MV-4-11 (cell line): ENCODE measurements at regions not wholly inside any gene's neighbourhood (a gene's known extent, or its start where the extent isn't known, plus 50 kb on each side); places are given as distances from the start of the nearest gene placed in this dataset.
"Not testable (repeated sequence)": the region's sequence is repeated elsewhere in the genome, so short reads cannot be mapped to it uniquely, and the experiment has no call there.

Experiments used
- DNase-seq: peaks from one replicate; lab custom pipeline; 2025; lab: John Stamatoyannopoulos, UW

DNA sequence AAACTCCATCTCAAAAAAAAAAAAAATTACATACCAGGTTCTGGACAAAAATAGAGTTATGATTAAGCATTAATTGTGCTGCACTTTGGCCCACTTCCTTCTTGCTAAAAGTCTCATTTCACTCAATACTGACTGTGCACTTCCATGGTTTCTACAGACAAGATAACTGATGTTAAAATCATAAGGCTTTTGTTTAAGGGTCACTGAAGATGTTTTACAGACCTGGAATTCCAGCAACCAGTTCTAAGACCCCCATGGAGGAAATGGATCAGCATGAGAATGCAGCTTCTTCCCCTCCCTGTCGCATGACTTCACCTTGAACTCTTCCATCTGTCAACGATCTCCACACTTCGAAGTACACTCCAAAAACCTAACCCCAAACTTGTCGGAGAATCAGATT lies 1191.8 kb upstream of the AUTS2 start:
- DNase-seq: no peak

- no peak for DNase-seq
Observed at GRCh38 chr7:68407460-68407859, 1190.8 kb upstream of the AUTS2 start.

DNA sequence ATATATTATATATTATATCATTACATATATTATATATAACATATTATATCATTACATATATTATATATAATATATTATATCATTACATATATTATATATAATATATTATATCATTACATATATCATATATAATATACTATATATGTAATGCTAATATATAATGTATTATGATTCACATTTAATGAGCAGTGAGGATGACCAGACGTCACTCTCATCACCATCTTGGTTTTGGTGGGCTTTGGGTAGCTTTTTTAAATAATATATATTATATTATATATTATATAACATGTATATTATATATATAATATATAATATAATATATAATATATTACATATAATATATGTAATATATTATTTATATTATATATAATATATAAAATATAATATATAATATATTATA lies 1189.4 kb upstream of the AUTS2 start:
- no peak for DNase-seq

- DNase-seq: no peak
Observed at GRCh38 chr7:68409851-68410250, 1188.4 kb upstream of the AUTS2 start.

- DNase-seq: not testable (repeated sequence)
Observed at GRCh38 chr7:68410693-68411092, 1187.6 kb upstream of the AUTS2 start.

DNA sequence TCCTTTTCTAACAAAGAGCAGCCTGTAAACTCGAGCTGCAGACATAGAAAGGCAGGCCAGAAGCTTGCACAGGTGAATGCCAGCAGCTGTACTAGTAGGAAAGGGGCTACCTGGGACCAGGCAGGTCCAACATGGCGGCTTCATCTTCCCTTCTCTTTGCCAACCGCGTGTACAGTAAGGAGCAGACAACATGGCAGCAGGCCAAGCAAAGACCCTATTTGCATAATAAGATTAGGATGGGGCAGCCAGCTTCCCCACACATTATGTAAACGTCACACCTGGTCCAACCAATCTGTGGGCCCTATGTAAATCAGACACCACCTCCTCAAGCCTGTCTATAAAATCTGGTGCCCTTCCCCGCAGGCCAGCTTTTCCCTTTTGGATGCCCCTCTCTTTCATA lies 1186.5 kb upstream of the AUTS2 start:
- DNase-seq: no peak

DNA sequence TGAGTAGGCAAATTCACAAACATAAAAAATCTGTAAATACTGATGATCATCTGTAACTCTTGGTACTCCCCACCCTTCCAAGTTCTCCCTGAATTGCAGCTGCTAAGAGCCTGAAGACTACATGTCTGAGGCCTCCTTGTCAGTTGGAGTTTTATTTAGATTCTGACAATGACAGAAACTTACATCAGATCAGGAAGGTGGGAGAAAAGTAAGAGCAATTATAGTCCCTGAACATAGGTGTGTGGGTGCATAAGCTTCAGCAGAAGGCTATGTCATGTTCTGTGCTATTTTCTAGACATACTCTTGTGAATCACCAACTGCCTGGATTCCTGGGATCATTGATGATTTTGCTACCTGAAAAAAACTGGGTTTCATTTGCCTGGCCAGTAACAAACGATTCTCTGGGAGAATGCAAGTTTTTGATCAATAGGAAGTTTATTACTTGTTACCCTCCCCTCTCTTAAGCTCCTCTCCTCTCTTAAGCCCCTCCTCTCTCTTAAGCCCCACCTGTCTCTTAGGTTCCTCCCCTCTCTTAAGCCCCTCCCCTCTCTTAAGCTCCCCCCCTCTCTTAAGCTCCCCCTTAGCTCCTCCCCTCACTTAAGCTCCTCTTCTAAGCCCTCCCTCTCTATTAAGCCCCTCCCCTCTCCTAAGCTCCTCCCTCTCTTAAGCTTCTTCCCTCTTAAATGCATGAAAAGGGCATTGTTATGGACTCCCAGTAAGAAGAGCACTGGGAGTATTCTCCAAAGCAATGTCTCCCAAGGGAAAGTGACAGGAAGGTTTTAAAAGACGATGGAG lies 1183.4 kb upstream of the AUTS2 start:
- no peak for DNase-seq

GRCh38 chr7:68417002-68417401 lies 1181.3 kb upstream of the AUTS2 start:
- DNase-seq: no peak

DNA sequence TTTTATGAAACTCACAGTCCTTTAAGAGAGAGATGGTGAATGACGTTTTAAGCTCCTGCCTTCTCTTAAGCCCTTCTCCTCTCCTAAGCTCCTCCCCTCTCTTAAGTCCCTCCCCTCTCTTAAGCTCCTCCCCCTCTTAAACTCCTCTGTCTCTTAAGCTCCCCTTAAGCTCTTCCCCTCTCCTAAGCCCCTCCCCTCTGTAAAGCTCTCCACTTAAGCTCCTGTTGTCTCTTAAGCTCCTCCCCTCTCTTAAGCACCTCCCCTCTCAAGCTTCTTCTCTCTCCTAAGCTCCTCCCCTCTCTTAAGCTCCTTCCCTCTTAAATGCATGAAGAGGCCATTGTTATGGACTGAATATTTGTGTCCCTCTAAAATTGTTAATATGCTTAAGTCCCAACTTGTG lies 1180.6 kb upstream of the AUTS2 start:
- no peak for DNase-seq

DNA sequence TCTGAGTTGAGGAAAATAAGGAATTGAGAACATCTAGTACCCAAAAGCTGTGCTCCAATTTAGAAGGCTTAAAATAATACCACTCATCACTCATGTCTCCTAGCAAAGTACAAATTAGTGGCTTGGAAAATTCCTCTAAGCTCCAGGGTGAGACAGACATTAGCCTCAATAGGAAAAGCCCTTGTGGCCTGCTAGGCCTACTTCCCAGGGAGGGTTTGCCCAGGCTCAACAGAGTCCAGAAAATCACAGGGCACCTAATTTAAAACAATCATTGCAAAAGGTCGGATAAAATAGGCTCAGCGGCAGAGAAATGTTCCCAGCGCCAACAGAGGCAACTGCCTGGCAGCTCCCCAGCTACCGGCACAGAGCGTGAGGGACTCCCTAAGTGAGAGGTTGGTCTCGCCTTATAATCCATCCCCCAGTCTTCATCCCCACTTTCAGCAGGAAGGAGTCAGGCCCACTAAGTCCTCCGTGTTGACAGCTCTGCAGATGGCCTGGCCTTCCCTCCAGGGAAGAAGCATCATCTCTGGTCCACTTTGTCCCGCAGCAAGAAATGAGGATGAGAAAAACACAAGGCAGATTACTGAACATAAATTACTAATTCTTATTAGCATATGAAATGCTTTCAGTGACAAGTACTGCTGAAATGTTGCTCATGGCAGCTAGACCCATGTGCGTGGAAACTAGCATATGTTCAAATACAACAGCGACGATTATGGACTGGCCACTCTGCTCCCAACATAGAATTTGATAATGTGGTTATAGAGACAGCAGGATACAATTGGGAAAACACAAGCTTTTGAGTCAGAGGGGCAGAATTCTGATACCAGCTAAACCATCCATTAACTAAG lies 1177.7 kb upstream of the AUTS2 start:
- DNase-seq: no peak

GRCh38 chr7:68421712-68422111 lies 1176.6 kb upstream of the AUTS2 start:
- DNase-seq: no peak

- DNase-seq: no peak
Observed at GRCh38 chr7:68422281-68422680, 1176.0 kb upstream of the AUTS2 start.

DNA sequence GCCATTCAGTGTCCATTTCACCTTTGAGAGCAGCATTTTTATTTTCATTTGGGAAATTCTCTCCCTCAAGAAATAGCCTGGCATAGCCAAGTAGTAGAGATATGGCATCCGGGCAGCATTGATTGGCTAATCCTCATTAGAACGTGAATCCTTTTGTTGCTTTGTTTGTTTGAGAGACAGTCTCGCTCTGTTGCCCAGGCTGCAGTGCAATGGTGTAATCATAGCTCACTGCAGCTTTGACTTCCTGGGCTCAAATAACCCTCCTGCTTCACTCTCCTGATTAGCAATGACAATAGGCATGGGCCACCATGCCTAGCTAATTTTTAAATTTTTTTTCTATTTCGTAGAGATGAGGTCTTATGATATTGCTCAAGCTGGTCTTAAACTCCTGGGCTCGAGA lies 1174.9 kb upstream of the AUTS2 start:
- no peak for DNase-seq

DNA sequence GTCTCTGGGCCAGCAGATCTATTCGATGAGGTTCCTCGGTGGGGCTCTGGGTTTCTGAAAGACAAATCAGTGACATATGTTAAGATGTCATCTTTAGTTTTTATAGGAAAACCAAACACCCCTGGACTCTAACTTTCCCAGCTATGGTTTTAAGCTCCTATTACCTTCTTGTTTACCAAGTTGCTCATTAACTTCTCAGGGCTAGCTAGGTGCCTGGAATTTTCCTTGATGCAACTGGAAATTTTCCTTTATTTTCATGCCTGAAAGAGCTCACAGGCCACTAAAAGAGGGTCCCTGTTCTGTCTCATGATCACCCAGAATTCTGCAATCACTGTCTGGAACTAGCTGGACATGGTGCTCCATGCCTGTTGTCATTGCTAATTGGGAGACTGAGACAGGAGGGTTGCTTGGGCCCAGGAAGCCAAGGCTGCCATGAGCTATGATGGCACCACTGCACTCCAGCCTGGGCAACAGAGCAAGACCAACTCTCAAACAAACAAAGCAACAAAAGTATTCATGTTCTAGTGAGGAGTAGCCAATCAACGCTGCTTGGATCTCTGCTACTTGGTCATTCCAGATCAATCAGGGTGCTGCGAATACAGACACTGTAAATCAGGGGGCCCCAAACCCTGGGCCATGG lies 1173.5 kb upstream of the AUTS2 start:
- DNase-seq: no peak

DNA sequence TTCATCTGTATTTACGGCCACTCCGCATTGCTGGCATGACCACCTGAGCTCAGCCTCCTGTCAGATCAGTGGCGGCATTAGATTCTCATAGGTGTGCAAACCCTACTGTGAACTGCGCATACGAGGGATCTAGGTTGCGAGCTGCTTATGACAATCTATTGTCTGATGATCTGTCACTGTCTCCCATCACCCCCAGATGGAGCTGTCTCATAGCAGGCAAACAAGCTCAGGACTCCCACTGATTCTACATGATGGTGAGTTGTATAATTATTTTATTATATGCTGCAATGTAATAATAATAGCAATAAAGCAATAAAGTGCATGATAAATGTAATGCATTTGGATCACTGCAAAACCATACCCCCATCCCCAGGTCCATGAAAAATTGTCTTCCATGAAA lies 1172.9 kb upstream of the AUTS2 start:
- DNase-seq: no peak

DNA sequence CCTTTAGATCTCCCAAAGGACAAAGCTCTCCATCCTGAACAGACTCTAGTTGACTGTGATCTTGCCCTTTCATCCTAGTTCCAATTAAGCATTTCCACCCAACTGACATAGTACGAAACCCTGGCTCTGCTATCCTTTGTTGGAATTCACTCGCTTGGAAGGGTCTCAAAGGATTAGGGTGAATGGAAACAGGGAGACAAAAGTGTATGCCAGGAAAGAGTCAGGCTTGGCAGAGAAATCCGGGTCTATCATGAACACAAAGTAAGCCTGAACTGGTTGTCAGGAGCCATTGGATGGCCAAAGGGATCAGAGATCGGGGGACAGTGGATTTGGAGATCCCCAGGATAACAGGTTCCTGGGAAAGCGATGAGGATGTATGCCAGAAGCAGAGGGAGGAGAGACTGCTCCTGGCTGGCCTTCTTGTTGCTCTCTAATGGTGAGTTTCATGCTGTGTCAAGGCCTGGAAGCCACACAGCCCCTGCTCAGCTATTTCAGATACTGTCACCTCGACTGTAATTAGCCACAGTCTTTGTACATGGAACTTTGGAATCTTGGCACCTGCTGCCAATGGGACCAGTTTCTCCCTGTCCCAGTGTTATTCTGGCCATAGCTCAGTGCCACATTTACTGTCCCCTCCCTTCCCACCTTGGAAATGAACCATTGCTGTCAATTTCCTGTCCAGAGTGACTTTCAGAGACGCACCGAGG lies 1168.7 kb upstream of the AUTS2 start:
- no peak for DNase-seq

DNA sequence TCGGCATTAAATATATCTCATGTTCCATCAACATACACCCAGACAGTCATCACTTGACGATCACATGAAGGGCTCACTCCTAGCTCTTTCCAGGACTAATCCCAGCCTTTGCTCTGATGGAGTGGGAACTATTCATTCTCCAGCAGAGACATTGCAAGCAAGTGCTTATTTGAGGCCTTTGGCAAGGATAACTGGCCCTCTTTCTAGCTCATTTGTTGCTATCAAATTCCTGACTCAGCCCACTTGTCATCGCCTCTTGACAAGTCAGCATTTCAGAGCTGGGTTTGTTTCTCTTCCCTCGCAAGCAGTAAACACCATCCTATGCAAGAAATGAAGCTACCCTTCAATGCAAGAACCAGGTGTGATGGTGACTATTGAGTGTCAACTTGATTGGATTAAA lies 1165.7 kb upstream of the AUTS2 start:
- no peak for DNase-seq

DNA sequence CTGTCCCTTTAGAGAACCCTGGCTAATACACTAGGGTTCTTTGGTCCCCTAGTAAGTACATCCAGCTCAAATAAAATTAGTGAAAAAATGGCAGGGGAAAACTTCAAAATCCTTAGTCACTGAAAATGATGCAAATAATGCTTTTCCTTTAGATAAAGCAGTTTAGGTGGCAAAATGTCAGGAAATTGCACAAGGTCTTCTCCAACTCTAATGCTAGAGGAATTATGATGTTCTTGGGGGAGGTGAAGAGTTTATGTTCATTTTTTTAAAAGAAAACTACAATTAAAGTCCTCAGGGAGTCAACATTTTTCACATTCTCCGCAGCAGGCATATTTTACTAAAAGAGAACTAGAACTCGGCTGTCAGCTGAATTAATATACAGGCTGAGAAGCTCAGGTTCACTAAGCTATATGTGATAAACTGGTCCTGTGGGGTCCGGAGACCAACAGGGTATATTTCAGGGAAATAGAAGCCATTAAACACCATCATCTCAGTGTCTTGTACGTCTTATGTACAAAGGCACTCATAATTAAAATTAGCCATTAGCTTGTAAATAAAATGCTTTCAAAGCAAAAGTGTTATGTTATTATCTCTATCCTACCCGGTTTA lies 1164.7 kb upstream of the AUTS2 start:
- DNase-seq: no peak

DNA sequence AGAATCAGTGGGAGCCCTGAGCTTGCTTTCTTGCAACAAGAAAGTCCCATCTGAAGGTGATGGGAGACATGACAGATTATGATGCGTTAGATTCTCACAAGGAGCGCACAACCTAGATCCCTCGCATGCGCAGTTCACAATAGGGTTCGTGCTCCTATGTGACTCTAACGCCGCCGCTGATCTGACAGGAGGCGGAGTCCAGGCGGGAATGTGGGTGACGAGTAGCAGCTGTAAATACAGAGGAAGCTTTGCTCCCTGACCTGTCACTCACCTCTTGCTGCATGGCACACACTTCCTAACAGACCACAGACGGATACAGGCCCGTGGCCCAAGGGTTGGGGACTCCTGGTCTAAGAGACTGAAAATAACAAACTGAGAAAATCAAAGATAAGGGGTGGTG lies 1163.4 kb upstream of the AUTS2 start:
- no peak for DNase-seq

DNA sequence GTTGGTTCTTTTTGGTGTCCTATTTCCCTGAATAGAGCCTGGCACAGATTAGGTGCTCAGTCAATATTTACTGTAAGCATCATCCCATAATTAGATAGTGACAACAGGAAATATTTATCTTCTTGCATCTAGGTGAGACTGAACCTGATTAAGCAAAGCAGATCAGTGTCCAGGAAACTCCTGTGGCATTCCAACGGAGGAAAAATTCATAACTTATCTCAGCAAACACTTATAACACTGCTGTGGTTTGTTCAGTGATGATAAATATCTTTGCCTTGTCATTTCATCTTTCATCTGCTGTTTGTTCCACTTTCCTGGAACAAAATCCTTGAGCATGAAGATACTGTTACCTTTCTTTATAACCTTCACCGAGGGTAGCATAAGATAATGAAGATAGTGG lies 1160.3 kb upstream of the AUTS2 start:
- no peak for DNase-seq

DNA sequence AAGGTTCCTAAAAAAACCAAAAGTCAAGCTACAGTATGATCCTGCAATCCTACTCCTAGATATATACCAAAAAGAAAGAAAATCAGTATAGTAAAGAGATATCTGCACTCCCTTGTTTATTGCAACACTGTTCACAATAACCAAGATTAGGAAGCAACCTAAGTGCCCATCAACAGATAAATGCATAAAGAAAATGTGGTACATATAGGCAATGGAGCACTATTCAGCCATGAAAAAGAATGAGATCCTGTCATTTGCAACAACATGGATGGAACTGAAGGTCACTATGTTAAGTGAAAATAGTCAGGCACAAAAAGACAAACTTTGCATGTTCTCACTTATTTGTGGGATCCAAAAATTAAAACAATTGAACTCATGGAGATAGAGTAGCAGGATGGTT lies 1159.5 kb upstream of the AUTS2 start:
- DNase-seq: no peak

DNA sequence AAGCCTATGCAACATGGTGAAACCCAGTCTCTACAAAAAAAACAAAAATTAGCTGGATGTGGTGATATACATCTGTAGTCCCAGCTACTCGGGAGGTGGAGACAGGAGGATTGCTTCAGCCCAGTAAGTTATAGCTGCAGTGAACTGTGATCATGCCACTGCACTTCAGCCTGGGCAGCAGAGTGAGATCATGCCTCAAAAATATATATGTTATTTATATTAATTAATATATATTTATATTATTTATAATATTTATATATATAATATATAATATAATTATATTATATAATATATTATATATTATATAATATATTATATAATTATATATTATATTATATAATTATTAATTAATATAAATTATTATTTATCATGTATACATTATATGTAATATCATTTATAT lies 1158.4 kb upstream of the AUTS2 start:
- no peak for DNase-seq
